Caco-2 (cell line): ENCODE measurements at regions not wholly inside any gene's neighbourhood (a gene's known extent, or its start where the extent isn't known, plus 50 kb on each side); places are given as distances from the start of the nearest gene placed in this dataset.

ENCODE experiments used
- BruUV-seq: library from RNA; stranded (reverse); fragments of 400-500 nt; replicated peaks from 2 replicates; lab custom pipeline; 2021; lab: Mats Ljungman, UMichigan
- CTCF ChIA-PET: fragments of 300-600 bp; sonication (Branson Sonifier 250); formaldehyde crosslinking; loops from one replicate; lab custom pipeline; 2022; ENCODE audit warnings: antibody characterized with exemption; lab: Charles Lee
- POLR2A ChIA-PET: fragments of 300-600 bp; sonication (Branson Sonifier 250); formaldehyde crosslinking; loops from one replicate; lab custom pipeline; 2022; ENCODE audit warnings: antibody characterized with exemption; lab: Charles Lee
- DNase-seq, 2 experiments: peaks; one replicate each; pipeline versions ENCODE4 v3.0.0 to v3.0.0-alpha.2; 2020 to 2022
- H3K27me3 ChIP-seq: replicated peaks from 2 replicates; pipeline ENCODE4 v1.6.0; 2011; ENCODE audit warnings: low read length; ENCODE audit not compliant: control insufficient read depth, insufficient read depth
- H3K36me3 ChIP-seq: 2 replicates; pipeline ENCODE4 v1.5.1; 2011; ENCODE audit warnings: low read length; ENCODE audit not compliant: control insufficient read depth, insufficient read depth
- H3K4me1 ChIP-seq: fragments of 250-450 bp; sonication (Bioruptor Pico); 2 replicates; pipeline ENCODE4 v1.5.1; 2020; ENCODE audit warnings: mild to moderate bottlenecking
- H3K4me3 ChIP-seq: 2 replicates; pipeline ENCODE4 v1.5.1; 2011; ENCODE audit warnings: low read depth, mild to moderate bottlenecking, control low read depth, low read length
- H3K9me3 ChIP-seq: fragments of 250-450 bp; sonication (Bioruptor Pico); 2 replicates; pipeline ENCODE4 v1.5.1; 2020; ENCODE audit warnings: mild to moderate bottlenecking, moderate library complexity
- H3K27ac Mint-ChIP-seq: one replicate; pipeline ENCODE4 v1.8.0; 2022; ENCODE audit warnings: mixed read lengths; ENCODE audit not compliant: unreplicated experiment
- H3K27me3 Mint-ChIP-seq: one replicate; pipeline ENCODE4 v1.8.0; 2022; ENCODE audit warnings: mixed read lengths; ENCODE audit not compliant: insufficient read depth, unreplicated experiment
- H3K36me3 Mint-ChIP-seq: one replicate; pipeline ENCODE4 v1.8.0; 2022; ENCODE audit warnings: mild to moderate bottlenecking, mixed read lengths; ENCODE audit not compliant: insufficient read depth, unreplicated experiment
- H3K4me1 Mint-ChIP-seq: one replicate; pipeline ENCODE4 v1.8.0; 2022; ENCODE audit warnings: low read depth, mixed read lengths; ENCODE audit not compliant: unreplicated experiment
- H3K4me3 Mint-ChIP-seq: one replicate; pipeline ENCODE4 v1.8.0; 2022; ENCODE audit warnings: mild to moderate bottlenecking, moderate library complexity, mixed read lengths; ENCODE audit not compliant: unreplicated experiment
- H3K9me3 Mint-ChIP-seq: one replicate; pipeline ENCODE4 v1.8.0; 2022; ENCODE audit warnings: mixed read lengths; ENCODE audit not compliant: unreplicated experiment
- CTCF ChIP-seq, 2 experiments: fragments of 200-600 bp in 1 of 2; IDR thresholded peaks; 1 replicate in 1 of 2; 2 replicates in 1 of 2; pipeline versions ENCODE4 v1.5.1 to v1.8.0; 2011 to 2022; ENCODE audit warnings: antibody characterized with exemption in 1 of 2, control low read depth in 1 of 2, inconsistent platforms in 1 of 2, low read depth in 1 of 2, low read length in 1 of 2, mild to moderate bottlenecking in 1 of 2, moderate library complexity in 1 of 2; ENCODE audit not compliant: insufficient read depth in 1 of 2, severe bottlenecking in 1 of 2, unreplicated experiment in 1 of 2
- intact Hi-C: fragments of 100-400 bp; cut with micrococcal nuclease; formaldehyde crosslinking; loops from one replicate; pipeline ENCODE4 v1.10.0; 2022; ENCODE audit not compliant: unreplicated experiment

GRCh38 chr5:21058289-21058688 is 1070.3 kb upstream of the CDH18 start:
- no TSS peak for BruUV-seq
- Mint-ChIP-seq H3K27me3 (no peaks in the 10 kb centered on the region), H3K27ac (no peak overlapping the region), H3K9me3 (peaks cover 8% of the 10 kb centered on the region), H3K4me3 (no peak overlapping the region), H3K36me3 (no peaks in the 10 kb centered on the region), H3K4me1 (no peaks in the 10 kb centered on the region)
- Histone ChIP-seq H3K9me3 (0 out of 2 replicates have a peak, but pooled peaks cover 2% of the 10 kb centered on the region), H3K27me3 (no peaks in the 10 kb centered on the region), H3K4me3 (no peak overlapping the region), H3K36me3 (no peaks in the 10 kb centered on the region), H3K4me1 (no peaks in the 10 kb centered on the region)
- CTCF ChIA-PET, result no interaction called here
- no peak for TF ChIP-seq CTCF (IDR thresholded peaks at IDR 0.05; ENCODE audit: insufficient read depth in 1 of 2, low read depth in 1 of 2, low read length in 1 of 2, severe bottlenecking in 1 of 2, unreplicated experiment in 1 of 2)
- POLR2A ChIA-PET, result no interaction called here
- intact Hi-C loops, result no loop called here
- no peak for DNase-seq

- peaks cover 6% of the 10 kb centered on the region for H3K9me3 Mint-ChIP-seq
- no peaks in the 10 kb centered on the region for H3K4me1 ChIP-seq
- intact Hi-C loops, result no loop called here
- ChIA-PET CTCF (no interaction called here), POLR2A (no interaction called here)
- H3K27ac Mint-ChIP-seq, result no peak overlapping the region
- H3K4me3 ChIP-seq, result no peak overlapping the region
- H3K9me3 ChIP-seq, result no peaks in the 10 kb centered on the region
- no peaks in the 10 kb centered on the region for H3K36me3 Mint-ChIP-seq
- no peak for TF ChIP-seq CTCF (IDR thresholded peaks at IDR 0.05; ENCODE audit: insufficient read depth in 1 of 2, low read depth in 1 of 2, low read length in 1 of 2, severe bottlenecking in 1 of 2, unreplicated experiment in 1 of 2)
- no TSS peak for BruUV-seq
- no peak for DNase-seq
- H3K27me3 ChIP-seq, result no peaks in the 10 kb centered on the region
- no peaks in the 10 kb centered on the region for H3K27me3 Mint-ChIP-seq
- H3K4me3 Mint-ChIP-seq, result no peak overlapping the region
- H3K4me1 Mint-ChIP-seq, result no peaks in the 10 kb centered on the region
- H3K36me3 ChIP-seq, result no peaks in the 10 kb centered on the region
Observed at GRCh38 chr5:21051945-21052344, 1063.9 kb upstream of the CDH18 start.

- Histone ChIP-seq H3K4me1 (no peaks in the 10 kb centered on the region), H3K4me3 (no peak overlapping the region), H3K27me3 (no peaks in the 10 kb centered on the region), H3K9me3 (no peaks in the 10 kb centered on the region), H3K36me3 (no peaks in the 10 kb centered on the region)
- Mint-ChIP-seq H3K4me3 (no peak overlapping the region), H3K27me3 (no peaks in the 10 kb centered on the region), H3K36me3 (no peaks in the 10 kb centered on the region), H3K27ac (no peak overlapping the region), H3K4me1 (no peaks in the 10 kb centered on the region), H3K9me3 (peaks cover 6% of the 10 kb centered on the region)
- DNase-seq, result no peak
- intact Hi-C loops, result no loop called here
- no peak for TF ChIP-seq CTCF (IDR thresholded peaks at IDR 0.05; ENCODE audit: insufficient read depth in 1 of 2, low read depth in 1 of 2, low read length in 1 of 2, severe bottlenecking in 1 of 2, unreplicated experiment in 1 of 2)
- CTCF ChIA-PET, result no interaction called here
- POLR2A ChIA-PET, result no interaction called here
- no TSS peak for BruUV-seq
Observed at GRCh38 chr5:21049901-21050300, 1061.9 kb upstream of the CDH18 start.
